Spleen (tissue), 7 donors: ENCODE measurements at regions not wholly inside any gene's neighbourhood (a gene's known extent, or its start where the extent isn't known, plus 50 kb on each side); places are given as distances from the start of the nearest gene placed in this dataset.

Experiments
- CTCF ChIP-seq, 11 experiments: fragments of 200-600 bp in 7 of 11; fragments of 450-650 bp in 4 of 11; sonication (generic) in 4 of 11; IDR thresholded peaks in 8 of 11; conservative IDR thresholded peaks in 3 of 11; 1 replicate in 7 of 11; 2 replicates in 4 of 11; pipeline versions ENCODE4 v1.4.0 to v1.8.0; 2016 to 2021; ENCODE audit warnings: antibody characterized with exemption in 11 of 11, inconsistent platforms in 4 of 11, mild to moderate bottlenecking in 1 of 11
- POLR2AphosphoS5 ChIP-seq, 3 donors: sonication (generic); formaldehyde crosslinking; IDR thresholded peaks; one replicate each; pipeline ENCODE4 v1.5.1; 2017; ENCODE audit warnings: antibody characterized with exemption in 3 of 3
- donor health status: DM: no; HTN: no; CAD: no; lungs with moderate emphysema.
- donor health status: DM: no; HTN: no; CAD: no.
- donor health status: DM: no; HTN: no; CAD: no.

- TF ChIP-seq POLR2AphosphoS5 (IDR thresholded peaks at IDR 0.05) (no peak), CTCF (IDR thresholded peaks at IDR 0.05 in 8 of 11, conservative IDR thresholded peaks at IDR 0.05 in 3 of 11) (no peak)
Observed at GRCh38 chr16:65319621-65320231, 197.9 kb upstream of the CDH11 start.
